ENCODE measurements at regions not wholly inside any gene's neighbourhood (a gene's known extent, or its start where the extent isn't known, plus 50 kb on each side); places are given as distances from the start of the nearest gene placed in this dataset.
"Not testable (repeated sequence)": the region's sequence is repeated elsewhere in the genome, so short reads cannot be mapped to it uniquely, and the experiment has no call there.

GRCh38 chr21:28431022-28431421 lies 561.7 kb downstream of the LTN1 start:
- intact Hi-C loops (cut with DNase I), result no loop called here
- DNase-seq, result no peak

GRCh38 chr21:28429161-28429560 lies 563.5 kb downstream of the LTN1 start:
- ATAC-seq, result no peak
- DNase-seq, result no peak
- intact Hi-C loops (cut with DNase I), result no loop called here

More at GRCh38 chr21:28431022-28431421, 561.7 kb downstream of the LTN1 start:
- no peak for ATAC-seq

GRCh38 chr21:28427394-28428022 lies 565.2 kb downstream of the LTN1 start:
- intact Hi-C loops (cut with DNase I), result no loop called here
- no peak for DNase-seq
- no peak for ATAC-seq

GRCh38 chr21:28426545-28426944 lies 566.1 kb downstream of the LTN1 start:
- no peak for DNase-seq
- intact Hi-C loops (cut with DNase I), result no loop called here
- no peak for ATAC-seq

GRCh38 chr21:28423521-28424190 lies 569.0 kb downstream of the LTN1 start:
- intact Hi-C loops (cut with DNase I), result no loop called here
- ATAC-seq (no peak), DNase-seq (no peak)

GRCh38 chr21:28421716-28422524 lies 570.8 kb downstream of the LTN1 start:
- intact Hi-C loops (cut with DNase I), result no loop called here
- no peak for DNase-seq
- ATAC-seq, result peak in 1 of 2 donors; percentile 50

- DNase-seq, result no peak
- intact Hi-C loops (cut with DNase I), result no loop called here
- ATAC-seq, result no peak
These were observed 572.9 kb downstream of the LTN1 start for GRCh38 chr21:28419811-28420210.

- DNase-seq (no peak), ATAC-seq (peak; percentile 35 to 53)
- intact Hi-C loops (cut with DNase I), result no loop called here
These were observed 573.8 kb downstream of the LTN1 start for GRCh38 chr21:28418726-28419514.

GRCh38 chr21:28410256-28410655 lies 582.4 kb downstream of the LTN1 start:
- intact Hi-C loops (cut with DNase I), result no loop called here
- DNase-seq, result no peak
- ATAC-seq, result peak in 1 of 2 donors; percentile 38

- no peak for ATAC-seq
- intact Hi-C loops (cut with DNase I), result no loop called here
- DNase-seq, result no peak
These were observed 590.1 kb downstream of the LTN1 start for GRCh38 chr21:28402616-28402989.

GRCh38 chr21:28397040-28397439 lies 595.6 kb downstream of the LTN1 start:
- intact Hi-C loops (cut with DNase I), result no loop called here
- ATAC-seq, result no peak

GRCh38 chr21:28396421-28396820 lies 596.3 kb downstream of the LTN1 start:
- intact Hi-C loops (cut with DNase I), result no loop called here
- ATAC-seq (no peak), DNase-seq (no peak)

More at GRCh38 chr21:28397040-28397439, 595.6 kb downstream of the LTN1 start:
- no peak for DNase-seq

GRCh38 chr21:28393279-28393678 lies 599.4 kb downstream of the LTN1 start:
- DNase-seq (no peak), ATAC-seq (no peak)
- intact Hi-C loops (cut with DNase I), result no loop called here

GRCh38 chr21:28391938-28392849 lies 600.5 kb downstream of the LTN1 start:
- intact Hi-C loops (cut with DNase I), result no loop called here
- no peak for DNase-seq
- no peak for ATAC-seq

- ATAC-seq (no peak), DNase-seq (no peak)
- intact Hi-C loops (cut with DNase I), result no loop called here
These were observed 605.5 kb downstream of the LTN1 start for GRCh38 chr21:28387220-28387619.

GRCh38 chr21:28385845-28386244 lies 606.8 kb downstream of the LTN1 start:
- no peak for ATAC-seq

GRCh38 chr21:28381000-28381745 lies 611.5 kb downstream of the LTN1 start:
- DNase-seq; ATAC-seq; intact Hi-C loops (cut with DNase I): not testable (repeated sequence)

More at GRCh38 chr21:28385845-28386244, 606.8 kb downstream of the LTN1 start:
- intact Hi-C loops (cut with DNase I), result no loop called here
- DNase-seq, result no peak

GRCh38 chr21:28380241-28380640 lies 612.4 kb downstream of the LTN1 start:
- DNase-seq (no peak), ATAC-seq (no peak)
- intact Hi-C loops (cut with DNase I), result no loop called here

All from left cardiac atrium (tissue), 4 donors.